GM11168 (cell line): ENCODE measurements at regions not wholly inside any gene's neighbourhood (a gene's known extent, or its start where the extent isn't known, plus 50 kb on each side); places are given as distances from the start of the nearest gene placed in this dataset.

Experiments used
- in situ Hi-C: fragments of 300-500 bp; cut with MboI; formaldehyde crosslinking; loops from one replicate; pipeline ENCODE4 v1.12.0; 2022; ENCODE audit warnings: low sequenced_read_pairs; ENCODE audit not compliant: unreplicated experiment

DNA sequence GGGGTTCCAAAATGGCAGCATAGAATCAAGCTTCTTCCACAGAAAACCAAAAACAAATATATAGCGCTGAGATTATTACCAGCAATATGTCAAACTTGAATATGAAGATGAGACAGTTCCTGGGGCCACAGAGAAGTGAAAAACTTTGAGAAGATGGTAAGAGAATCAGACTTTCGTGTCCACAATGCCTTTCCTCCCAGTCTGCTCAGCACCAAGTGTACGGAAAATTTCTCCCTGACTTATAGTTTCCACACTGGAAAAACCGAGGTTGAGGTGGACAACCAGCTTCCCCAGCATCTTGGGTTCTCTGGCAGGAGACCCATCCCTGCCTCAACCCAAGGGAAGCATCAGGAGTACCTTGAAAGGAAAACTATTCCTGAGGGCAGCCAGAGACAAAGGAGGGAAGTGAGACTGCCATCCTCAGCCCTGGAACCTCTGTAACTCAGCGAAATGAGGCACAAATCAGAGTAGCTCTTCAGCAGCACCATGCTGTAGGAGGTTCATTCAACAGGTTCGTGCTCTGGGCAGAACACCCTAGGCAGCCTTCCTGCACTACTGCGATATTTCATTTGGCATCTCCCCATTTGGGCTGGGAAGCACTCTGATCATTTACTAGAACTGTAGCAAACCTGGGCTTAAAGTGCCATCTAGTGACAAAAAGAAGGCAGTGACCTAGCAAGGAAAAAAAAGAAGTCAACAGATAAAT lies 52.4 kb upstream of the CAPRIN2 start:
- in situ Hi-C loops = loop anchor here (25.0 kb wide), 1 partner anchor 495 kb away; no protein-coding TSS in a partner anchor

DNA sequence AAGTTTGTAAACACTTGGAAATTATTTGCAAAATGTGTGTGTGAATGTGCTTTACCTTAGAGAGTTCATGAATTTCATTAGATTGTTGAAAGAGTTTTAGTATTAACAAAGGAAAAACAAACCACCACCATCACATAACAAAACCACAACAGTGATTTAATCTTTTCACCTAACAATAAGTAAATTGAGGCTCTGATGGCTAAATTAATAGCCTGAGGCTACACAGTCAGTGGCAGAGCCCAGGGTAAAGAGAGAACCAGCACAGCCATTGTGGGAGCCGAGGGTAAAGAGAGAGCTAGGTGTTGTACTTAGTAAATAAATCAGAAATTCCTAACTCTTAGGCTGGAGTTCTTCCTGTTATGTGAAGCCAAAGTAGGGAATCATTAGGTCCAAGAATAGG lies 51.2 kb upstream of the CAPRIN2 start:
- in situ Hi-C loops = loop anchor here (25.0 kb wide), 1 partner anchor 494 kb away; no protein-coding TSS in a partner anchor
